ENCODE measurements at regions not wholly inside any gene's neighbourhood (a gene's known extent, or its start where the extent isn't known, plus 50 kb on each side); places are given as distances from the start of the nearest gene placed in this dataset.

DNA sequence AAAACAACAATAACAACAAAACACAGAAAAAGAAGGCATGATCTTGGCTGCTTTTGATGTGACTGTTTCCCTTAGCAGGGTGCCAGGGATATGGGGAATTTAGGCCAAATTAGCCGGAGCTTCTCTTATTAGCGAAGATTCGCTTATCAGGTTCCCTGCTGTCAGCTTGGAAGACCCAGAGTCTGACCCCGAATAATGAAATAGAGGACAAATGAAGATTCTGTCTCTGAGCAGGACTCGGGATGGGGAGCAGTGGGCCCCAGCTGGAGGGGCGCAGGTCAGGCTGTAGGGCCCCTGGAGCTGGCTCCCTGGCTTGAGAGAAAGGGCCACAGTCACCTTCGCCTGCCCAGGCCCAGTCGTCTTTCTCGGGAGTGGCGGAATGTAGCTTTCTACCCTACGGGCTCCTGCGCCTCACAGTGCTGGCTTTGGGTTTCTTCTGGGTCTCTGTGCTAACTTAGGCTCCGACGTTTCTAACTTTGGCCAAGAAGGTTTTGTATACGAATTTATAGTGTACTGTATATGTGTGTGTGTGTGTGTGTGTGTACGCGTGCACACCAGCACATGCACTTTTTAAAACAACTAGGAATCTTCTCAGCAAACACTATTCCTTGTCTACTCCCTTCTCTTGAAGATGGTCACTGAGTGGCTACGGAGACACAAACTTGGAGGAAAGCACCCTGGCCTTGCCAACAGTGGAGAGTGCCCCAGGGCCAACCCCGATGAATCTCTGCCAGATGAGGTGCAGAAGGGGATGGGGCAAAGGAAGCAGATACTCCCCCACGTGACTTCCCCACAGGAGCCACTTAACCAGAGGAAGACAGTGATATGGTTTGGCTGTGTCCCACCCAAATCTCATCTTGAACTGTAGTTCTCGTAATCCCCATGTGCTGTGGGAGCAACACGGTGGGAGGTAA lies 195.6 kb upstream of the COPS8 start:
- Histone ChIP-seq H3K27ac (peak overlapping the region in 2 of 12 donors; percentile 8 to 25), H3K9me3 (no peaks in the 10 kb centered on the region), H3K4me1 (peaks cover 0 to 27% (median 16%) of the 10 kb centered on the region in 12 donors), H3K27me3 (no peaks in the 10 kb centered on the region), H3K36me3 (no peaks in the 10 kb centered on the region), H3K4me3 (no peak overlapping the region)
- ATAC-seq (no peak), DNase-seq (no peak)
- 92 to 94% (median 92%) methylated on average over 21 to 22 of the region's 22 CpGs for WGBS, 4 donors
- intact Hi-C loops (cut with DNase I) = no loop called here
- no peak for TF ChIP-seq POLR2A (IDR thresholded peaks at IDR 0.05)
- TF ChIP-seq, protein P1, sequence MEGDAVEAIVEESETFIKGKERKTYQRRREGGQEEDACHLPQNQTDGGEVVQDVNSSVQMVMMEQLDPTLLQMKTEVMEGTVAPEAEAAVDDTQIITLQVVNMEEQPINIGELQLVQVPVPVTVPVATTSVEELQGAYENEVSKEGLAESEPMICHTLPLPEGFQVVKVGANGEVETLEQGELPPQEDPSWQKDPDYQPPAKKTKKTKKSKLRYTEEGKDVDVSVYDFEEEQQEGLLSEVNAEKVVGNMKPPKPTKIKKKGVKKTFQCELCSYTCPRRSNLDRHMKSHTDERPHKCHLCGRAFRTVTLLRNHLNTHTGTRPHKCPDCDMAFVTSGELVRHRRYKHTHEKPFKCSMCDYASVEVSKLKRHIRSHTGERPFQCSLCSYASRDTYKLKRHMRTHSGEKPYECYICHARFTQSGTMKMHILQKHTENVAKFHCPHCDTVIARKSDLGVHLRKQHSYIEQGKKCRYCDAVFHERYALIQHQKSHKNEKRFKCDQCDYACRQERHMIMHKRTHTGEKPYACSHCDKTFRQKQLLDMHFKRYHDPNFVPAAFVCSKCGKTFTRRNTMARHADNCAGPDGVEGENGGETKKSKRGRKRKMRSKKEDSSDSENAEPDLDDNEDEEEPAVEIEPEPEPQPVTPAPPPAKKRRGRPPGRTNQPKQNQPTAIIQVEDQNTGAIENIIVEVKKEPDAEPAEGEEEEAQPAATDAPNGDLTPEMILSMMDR (IDR thresholded peaks at IDR 0.05) = no peak

DNA sequence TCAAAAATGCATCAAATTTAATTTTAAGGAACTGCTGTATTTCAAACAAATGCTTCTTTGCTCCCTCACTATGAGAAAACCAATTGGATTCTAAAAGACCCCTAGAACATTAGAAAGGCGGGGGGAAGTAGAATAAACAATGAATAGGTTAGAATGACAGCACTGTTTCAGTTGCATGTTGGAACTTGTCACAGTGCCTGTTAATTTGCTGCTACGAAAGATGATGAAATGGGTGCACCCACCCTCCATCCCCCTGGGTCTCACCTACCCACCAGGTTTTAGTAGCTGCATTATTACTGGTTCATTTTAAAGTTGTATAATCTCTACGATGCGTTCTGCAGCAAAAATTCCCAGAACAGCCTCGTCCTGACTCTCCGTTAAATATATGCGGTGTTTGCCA lies 193.0 kb upstream of the COPS8 start:
- 82 to 85% (median 85%) methylated on average over 7 of the region's 7 CpGs for WGBS, 4 donors
- Histone ChIP-seq H3K27ac (no peak overlapping the region), H3K27me3 (no peaks in the 10 kb centered on the region), H3K4me1 (peaks cover 0 to 21% (median 13%) of the 10 kb centered on the region in 12 donors), H3K9me3 (no peaks in the 10 kb centered on the region), H3K36me3 (no peaks in the 10 kb centered on the region), H3K4me3 (no peak overlapping the region)
- TF ChIP-seq, protein P1 (IDR thresholded peaks at IDR 0.05) = no peak
- TF ChIP-seq POLR2A (IDR thresholded peaks at IDR 0.05) = no peak
- DNase-seq = no peak
- no peak for ATAC-seq
- intact Hi-C loops (cut with DNase I) = no loop called here

DNA sequence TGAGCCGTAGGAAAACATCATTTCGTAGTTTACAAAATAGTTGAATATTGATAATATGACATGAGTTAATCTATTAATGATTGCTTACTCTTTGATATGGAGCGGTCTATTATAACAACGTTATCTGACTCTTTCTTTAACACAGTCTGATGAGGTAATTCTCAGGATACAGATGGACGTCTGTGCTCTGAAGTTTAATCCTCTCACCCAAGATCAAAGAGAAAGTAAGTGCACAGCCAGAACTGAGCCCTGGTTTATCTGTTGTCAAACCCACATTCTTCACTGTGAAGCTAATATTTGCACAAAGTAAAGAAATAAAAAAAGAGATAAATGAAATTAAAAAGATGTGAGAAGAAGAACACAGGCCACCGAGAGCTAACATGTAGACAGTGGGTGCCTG lies 190.9 kb upstream of the COPS8 start:
- ATAC-seq = no peak
- WGBS, 4 donors = 85 to 86% (median 85%) methylated on average over 6 of the region's 6 CpGs

DNA sequence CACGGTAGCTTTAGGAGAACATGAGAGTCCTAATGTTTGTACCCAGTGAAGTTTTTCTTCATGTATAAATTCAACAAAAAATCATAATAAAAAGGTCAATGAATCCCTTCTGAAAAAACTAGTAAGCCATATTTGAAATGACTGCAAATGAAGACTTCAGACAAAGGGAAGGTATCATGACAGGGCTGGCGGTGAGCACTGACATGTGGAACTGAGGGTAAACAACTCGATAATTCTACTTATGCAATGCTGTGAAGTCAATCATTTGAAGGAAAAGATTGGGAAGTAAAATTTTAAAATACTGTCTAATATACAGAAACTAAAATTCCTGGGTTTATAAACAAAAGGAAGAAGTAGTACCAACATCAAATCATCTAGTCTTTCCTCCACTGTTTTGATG lies 190.2 kb upstream of the COPS8 start:
- intact Hi-C loops (cut with DNase I) = no loop called here
- Histone ChIP-seq H3K4me1 (no peaks in the 10 kb centered on the region), H3K27me3 (no peaks in the 10 kb centered on the region), H3K36me3 (no peaks in the 10 kb centered on the region), H3K4me3 (no peak overlapping the region), H3K9me3 (no peaks in the 10 kb centered on the region), H3K27ac (no peak overlapping the region)
- TF ChIP-seq, protein P1 (IDR thresholded peaks at IDR 0.05) = no peak
- no peak for TF ChIP-seq POLR2A (IDR thresholded peaks at IDR 0.05)
- DNase-seq (no peak), ATAC-seq (no peak)
- 96 to 97% (median 97%) methylated on average over 3 of the region's 3 CpGs for WGBS, 4 donors

More for the DNA sequence above, 190.9 kb upstream of the COPS8 start:
- DNase-seq = no peak
- intact Hi-C loops (cut with DNase I) = no loop called here
- H3K4me1 ChIP-seq = peaks cover 0 to under 1% (median 0%) of the 10 kb centered on the region in 12 donors
- no peak overlapping the region for H3K27ac ChIP-seq
- no peaks in the 10 kb centered on the region for H3K27me3 ChIP-seq
- no peaks in the 10 kb centered on the region for H3K36me3 ChIP-seq
- no peaks in the 10 kb centered on the region for H3K9me3 ChIP-seq
- no peak overlapping the region for H3K4me3 ChIP-seq
- TF ChIP-seq POLR2A (IDR thresholded peaks at IDR 0.05) = no peak
- TF ChIP-seq, protein P1 (IDR thresholded peaks at IDR 0.05) = no peak
